HEK293 (cell line): ENCODE measurements at regions not wholly inside any gene's neighbourhood (a gene's known extent, or its start where the extent isn't known, plus 50 kb on each side); places are given as distances from the start of the nearest gene placed in this dataset.

Experiments
- BCL11B ChIP-seq: fragments of 450-650 bp; formaldehyde crosslinking; IDR thresholded peaks from 2 replicates; pipeline ENCODE4 v1.5.1; 2016; ENCODE audit warnings: low read depth, missing biosample characterization, missing genetic modification characterization
- ELK4 ChIP-seq: IDR thresholded peaks from 2 replicates; pipeline ENCODE4 v1.6.1; 2011; ENCODE audit warnings: mild to moderate bottlenecking, low read depth, low read length, borderline replicate concordance
- HOXA7 ChIP-seq: sonication (generic); formaldehyde crosslinking; IDR thresholded peaks from 2 replicates; pipeline ENCODE4 v1.8.1; 2022; ENCODE audit warnings: missing genetic modification reagents, borderline replicate concordance
- MZF1 ChIP-seq: fragments of 450-650 bp; formaldehyde crosslinking; IDR thresholded peaks from 2 replicates; pipeline ENCODE4 v1.5.1; 2017; ENCODE audit warnings: missing biosample characterization, missing genetic modification characterization, borderline replicate concordance
- REPIN1 ChIP-seq: fragments of 450-650 bp; formaldehyde crosslinking; IDR thresholded peaks from 2 replicates; pipeline ENCODE4 v1.5.1; 2017; ENCODE audit warnings: missing biosample characterization, missing genetic modification characterization, low read depth
- SALL2 ChIP-seq: fragments of 450-650 bp; formaldehyde crosslinking; IDR thresholded peaks from 2 replicates; pipeline ENCODE4 v1.5.0; 2017; ENCODE audit warnings: missing biosample characterization, mild to moderate bottlenecking, missing genetic modification characterization, borderline replicate concordance
- YY2 ChIP-seq: fragments of 450-650 bp; formaldehyde crosslinking; IDR thresholded peaks from 2 replicates; pipeline ENCODE4 v1.5.1; 2016; ENCODE audit warnings: missing biosample characterization, missing genetic modification characterization
- ZBTB21 ChIP-seq: fragments of 450-650 bp; formaldehyde crosslinking; IDR thresholded peaks from 2 replicates; pipeline ENCODE4 v1.5.1; 2017; ENCODE audit warnings: missing biosample characterization, missing genetic modification characterization
- ZBTB26 ChIP-seq: fragments of 450-650 bp; formaldehyde crosslinking; optimal IDR thresholded peaks from 2 replicates; pipeline ENCODE3; 2016; ENCODE audit warnings: missing biosample characterization, mild to moderate bottlenecking, missing genetic modification characterization
- ZFP3 ChIP-seq: fragments of 450-650 bp; formaldehyde crosslinking; IDR thresholded peaks from 2 replicates; pipeline ENCODE4 v1.5.1; 2016; ENCODE audit warnings: low read depth, missing biosample characterization, missing genetic modification characterization
- ZNF114 ChIP-seq: fragments of 450-650 bp; formaldehyde crosslinking; IDR thresholded peaks from 2 replicates; pipeline ENCODE4 v1.5.0; 2017; ENCODE audit warnings: missing biosample characterization, missing genetic modification characterization
- ZNF24 ChIP-seq: fragments of 450-650 bp; formaldehyde crosslinking; IDR thresholded peaks from 2 replicates; pipeline ENCODE4 v1.5.1; 2016; ENCODE audit warnings: missing biosample characterization, missing genetic modification characterization
- ZNF302 ChIP-seq: fragments of 450-650 bp; formaldehyde crosslinking; IDR thresholded peaks from 2 replicates; pipeline ENCODE4 v1.5.1; 2016; ENCODE audit warnings: missing biosample characterization, missing genetic modification characterization, low read depth
- ZNF335 ChIP-seq: fragments of 450-650 bp; formaldehyde crosslinking; conservative IDR thresholded peaks from 2 replicates; pipeline ENCODE4 v1.5.1; 2016; ENCODE audit warnings: missing biosample characterization, missing genetic modification characterization
- ZNF416 ChIP-seq: fragments of 450-650 bp; formaldehyde crosslinking; IDR thresholded peaks from 2 replicates; pipeline ENCODE4 v1.5.1; 2016; ENCODE audit warnings: missing biosample characterization, missing genetic modification characterization
- ZNF426 ChIP-seq: fragments of 450-650 bp; formaldehyde crosslinking; IDR thresholded peaks from 2 replicates; pipeline ENCODE4 v1.5.1; 2017; ENCODE audit warnings: missing biosample characterization, missing genetic modification characterization, mild to moderate bottlenecking, inconsistent platforms, moderate library complexity
- ZNF449 ChIP-seq: fragments of 450-650 bp; formaldehyde crosslinking; IDR thresholded peaks from 2 replicates; pipeline ENCODE4 v1.5.1; 2017; ENCODE audit warnings: missing biosample characterization, mild to moderate bottlenecking, missing genetic modification characterization, moderate library complexity
- ZNF518A ChIP-seq: fragments of 450-650 bp; formaldehyde crosslinking; conservative IDR thresholded peaks from 2 replicates; pipeline ENCODE4 v1.5.1; 2016; ENCODE audit warnings: low read depth, missing biosample characterization, missing genetic modification characterization
- ZNF623 ChIP-seq: fragments of 450-650 bp; formaldehyde crosslinking; IDR thresholded peaks from 2 replicates; pipeline ENCODE4 v1.5.1; 2016; ENCODE audit warnings: missing biosample characterization, missing genetic modification characterization
- ZNF624 ChIP-seq: fragments of 450-650 bp; formaldehyde crosslinking; IDR thresholded peaks from 2 replicates; pipeline ENCODE4 v1.5.1; 2017; ENCODE audit warnings: missing biosample characterization, missing genetic modification characterization
- ZNF629 ChIP-seq: fragments of 450-650 bp; formaldehyde crosslinking; IDR thresholded peaks from 2 replicates; pipeline ENCODE4 v1.5.1; 2017; ENCODE audit warnings: missing biosample characterization, missing genetic modification characterization
- ZNF670 ChIP-seq: fragments of 450-650 bp; formaldehyde crosslinking; IDR thresholded peaks from 2 replicates; pipeline ENCODE4 v1.5.1; 2016; ENCODE audit warnings: missing biosample characterization, missing genetic modification characterization, low read depth
- ZNF776 ChIP-seq: fragments of 450-650 bp; formaldehyde crosslinking; IDR thresholded peaks from 2 replicates; pipeline ENCODE4 v1.5.0; 2017; ENCODE audit warnings: missing biosample characterization, missing genetic modification characterization, borderline replicate concordance
- ZNF777 ChIP-seq: fragments of 450-650 bp; formaldehyde crosslinking; IDR thresholded peaks from 2 replicates; pipeline ENCODE4 v1.5.1; 2017; ENCODE audit warnings: missing biosample characterization, missing genetic modification characterization, borderline replicate concordance
- ZSCAN4 ChIP-seq: fragments of 450-650 bp; formaldehyde crosslinking; IDR thresholded peaks from 2 replicates; pipeline ENCODE4 v1.5.1; 2017; ENCODE audit warnings: missing biosample characterization, missing genetic modification characterization

GRCh38 chr5:175796536-175797499, 74.6 kb upstream of the CPLX2 start (continued):
- no peak for TF ChIP-seq SALL2 (tag by site-specific recombination)
- TF ChIP-seq ZNF629 (tag by site-specific recombination), result 0 out of 2 replicates have a peak, but pooled peaks have one; percentile 32
- no peak for TF ChIP-seq ZNF24 (tag by site-specific recombination)
- TF ChIP-seq ZNF776 (tag by site-specific recombination), result no peak
- no peak for TF ChIP-seq BCL11B
- 0 out of 2 replicates have a peak, but pooled peaks have one; percentile 55 for TF ChIP-seq YY2
- no peak for TF ChIP-seq ZNF302 (tag by site-specific recombination)
- no peak for TF ChIP-seq ZNF518A
- no peak for TF ChIP-seq ZNF416
- TF ChIP-seq HOXA7 (CRISPR knock-in tag), result peak; percentile 89; the same call in 1 of the 2 replicates
- TF ChIP-seq ZNF426, result no peak
- no peak for TF ChIP-seq ZNF777 (tag by site-specific recombination)
- TF ChIP-seq ZNF670, result no peak
- TF ChIP-seq ZNF335 (tag by site-specific recombination), result peak; percentile 81
- no peak for TF ChIP-seq ZNF114
- TF ChIP-seq ZBTB21 (tag by site-specific recombination), result no peak
- peak; percentile 52 for TF ChIP-seq ZNF449 (tag by site-specific recombination)
- no peak for TF ChIP-seq ZNF623
- 0 out of 2 replicates have a peak, but pooled peaks have one; percentile 24 for TF ChIP-seq MZF1 (tag by site-specific recombination)
- TF ChIP-seq ZBTB26, result peak; percentile 90
- no peak for TF ChIP-seq ELK4
- TF ChIP-seq REPIN1, result no peak
- TF ChIP-seq ZFP3 (tag by site-specific recombination), result no peak
- TF ChIP-seq ZNF624 (tag by site-specific recombination), result no peak
- no peak for TF ChIP-seq ZSCAN4
